Cardiac septum (tissue), 1 donor: ENCODE measurements at regions not wholly inside any gene's neighbourhood (a gene's known extent, or its start where the extent isn't known, plus 50 kb on each side); places are given as distances from the start of the nearest gene placed in this dataset.
"Not testable (repeated sequence)": the region's sequence is repeated elsewhere in the genome, so short reads cannot be mapped to it uniquely, and the experiment has no call there.

Source experiments
- DNase-seq: peaks from one replicate; pipeline ENCODE4 v3.0.0-alpha.2; 2020; ENCODE audit warnings: low spot score
- intact Hi-C: fragments of 100-400 bp; cut with DNase I; formaldehyde crosslinking; loops from one replicate; pipeline ENCODE4 v1.14.0; 2022
- donor health status: DM: no; HTN: no; CAD: no.

DNA sequence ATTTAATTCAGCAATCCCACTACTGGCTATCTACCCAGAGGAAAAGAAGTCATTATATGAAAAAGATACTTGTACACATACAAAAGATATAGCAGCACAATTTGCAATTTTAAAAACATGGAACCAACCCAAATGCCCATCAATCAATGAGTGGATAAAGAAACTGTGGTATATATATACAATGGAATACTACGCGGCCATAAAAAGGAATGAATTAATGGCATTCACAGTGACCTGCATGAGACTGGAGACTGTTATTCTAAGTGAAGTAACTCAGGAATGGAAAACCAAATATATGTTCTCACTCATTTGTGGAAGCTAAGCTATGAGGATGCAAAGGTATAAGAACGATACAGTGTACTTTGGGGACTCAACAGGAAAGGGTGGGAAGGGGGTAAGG, 102.8 kb upstream of the KCNMA1 start:
- intact Hi-C loops, DNase-seq: not testable (repeated sequence)

DNA sequence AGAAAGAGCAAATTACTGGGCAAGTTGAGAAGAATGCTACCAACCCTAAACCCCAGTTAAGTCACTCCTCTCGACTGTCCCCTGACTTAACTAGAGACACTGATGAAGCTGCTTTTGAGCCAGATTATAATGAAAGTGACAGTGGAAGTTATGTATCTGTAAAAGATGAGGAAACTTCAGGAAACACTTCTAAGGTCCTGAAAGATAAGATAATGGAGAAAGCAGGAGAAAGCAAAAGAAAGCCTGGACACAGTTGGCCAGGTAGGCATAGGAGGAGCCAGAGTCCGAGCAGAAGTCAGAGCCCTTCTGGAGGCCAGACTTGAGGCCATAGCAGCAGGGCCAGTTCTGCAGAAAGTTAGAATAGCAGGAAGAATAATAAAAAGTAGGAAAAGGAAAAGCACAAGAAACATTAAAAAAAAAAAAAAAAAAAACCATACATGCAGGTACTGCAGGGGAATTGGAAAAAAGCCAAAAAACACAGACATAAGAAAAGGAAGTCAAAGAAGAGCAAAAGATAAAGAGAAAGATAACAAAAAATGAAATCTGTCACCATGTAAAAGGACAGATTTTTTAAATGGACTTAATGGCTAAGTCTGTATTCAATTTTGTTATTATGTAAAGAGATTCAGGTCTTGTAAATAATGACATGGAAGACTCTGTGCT, 101.0 kb upstream of the KCNMA1 start:
- intact Hi-C loops, result no loop called here

DNA sequence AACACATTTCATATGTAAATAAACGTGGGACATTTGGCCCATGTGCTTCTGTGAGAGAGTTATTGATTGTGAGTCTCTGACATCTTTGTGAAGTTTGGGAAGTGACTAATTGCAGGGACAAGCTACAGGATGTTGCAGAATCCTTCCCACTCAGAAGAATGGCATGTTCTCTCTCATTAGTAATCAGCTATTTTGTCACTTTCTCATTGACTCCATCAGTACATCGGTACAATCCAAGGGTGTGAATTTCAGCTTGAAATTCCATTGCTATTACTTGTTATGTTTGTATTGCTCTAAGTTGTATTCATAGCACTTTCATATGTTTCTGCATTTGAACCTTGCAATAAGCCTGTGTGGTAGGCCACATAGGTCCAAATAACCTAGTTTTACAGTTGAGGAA, 100.0 kb upstream of the KCNMA1 start:
- DNase-seq, result no peak
- intact Hi-C loops, result no loop called here

More for the DNA sequence above, 101.0 kb upstream of the KCNMA1 start:
- no peak for DNase-seq

DNA sequence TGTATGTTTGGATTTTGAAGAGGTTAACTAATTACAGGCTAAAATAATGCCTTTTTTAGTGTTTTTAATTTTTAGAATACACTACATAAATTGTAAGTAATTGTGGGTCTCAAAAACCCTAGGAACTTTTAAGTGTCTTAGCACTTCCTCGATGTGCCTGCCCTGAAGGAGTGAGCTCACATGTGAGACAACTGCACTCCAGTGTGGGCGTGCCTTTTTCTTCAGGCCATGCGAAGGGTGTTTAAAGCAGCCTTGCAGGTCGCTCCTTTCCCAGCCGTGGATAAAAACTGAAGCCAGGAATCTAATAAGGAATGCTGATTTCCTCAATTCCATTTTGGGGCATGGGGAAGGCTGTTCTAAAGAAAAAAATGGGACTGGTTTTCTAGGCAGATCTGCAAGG, 97.5 kb upstream of the KCNMA1 start:
- intact Hi-C loops, DNase-seq: not testable (repeated sequence)

DNA sequence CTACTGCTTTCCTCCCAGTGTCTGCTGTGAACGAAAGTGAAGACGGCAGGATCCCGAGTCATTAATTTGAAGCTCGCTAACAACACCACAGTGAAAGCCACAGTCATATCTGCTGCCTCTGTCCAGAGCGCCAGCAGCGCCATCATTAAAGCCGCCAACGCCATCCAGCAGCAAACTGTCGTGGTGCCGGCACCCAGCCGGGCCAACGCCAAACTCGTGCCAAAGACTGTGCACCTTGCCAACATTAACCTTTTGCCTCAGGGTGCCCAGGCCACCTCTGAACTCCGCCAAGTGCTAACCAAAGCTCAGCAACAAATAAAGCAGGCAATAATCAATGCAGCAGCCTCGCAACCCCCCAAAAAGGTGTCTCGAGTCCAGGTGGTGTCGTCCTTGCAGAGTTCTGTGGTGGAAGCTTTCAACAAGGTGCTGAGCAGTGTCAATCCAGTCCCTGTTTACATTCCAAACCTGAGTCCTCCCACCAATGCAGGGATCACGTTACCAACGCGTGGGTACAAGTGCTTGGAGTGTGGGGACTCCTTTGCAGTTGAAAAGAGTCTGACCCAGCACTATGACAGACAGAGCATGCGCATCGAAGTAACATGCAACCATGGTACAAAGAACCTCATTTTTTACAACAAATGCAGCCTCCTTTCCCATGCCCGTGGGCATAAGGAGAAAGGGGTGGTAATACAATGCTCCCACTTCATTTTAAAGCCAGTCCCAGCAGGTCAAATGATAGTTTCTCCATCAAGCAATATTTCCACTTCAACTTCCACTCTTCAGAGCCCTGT, 94.8 kb upstream of the KCNMA1 start:
- intact Hi-C loops, result no loop called here
- DNase-seq, result no peak

DNA sequence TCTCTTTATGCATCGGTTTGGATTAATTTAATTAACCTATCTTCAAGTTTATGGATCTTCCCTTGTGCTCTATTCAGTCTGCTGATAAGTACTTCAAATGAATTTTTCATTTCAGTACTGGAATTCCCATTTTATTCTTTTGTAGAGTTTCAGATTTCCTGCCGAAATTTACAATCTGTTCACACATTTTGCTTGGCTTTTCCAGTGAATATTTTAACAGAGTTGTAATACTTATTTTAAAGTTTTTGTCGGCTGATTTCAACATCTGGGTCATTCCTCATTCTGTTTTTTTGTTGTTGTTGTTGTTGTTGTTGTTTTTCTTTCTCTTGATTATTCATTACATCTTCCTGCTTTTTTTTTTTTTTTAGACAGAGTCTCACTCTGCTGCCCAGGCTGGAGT, 89.9 kb upstream of the KCNMA1 start:
- DNase-seq, result no peak
- intact Hi-C loops, result no loop called here

DNA sequence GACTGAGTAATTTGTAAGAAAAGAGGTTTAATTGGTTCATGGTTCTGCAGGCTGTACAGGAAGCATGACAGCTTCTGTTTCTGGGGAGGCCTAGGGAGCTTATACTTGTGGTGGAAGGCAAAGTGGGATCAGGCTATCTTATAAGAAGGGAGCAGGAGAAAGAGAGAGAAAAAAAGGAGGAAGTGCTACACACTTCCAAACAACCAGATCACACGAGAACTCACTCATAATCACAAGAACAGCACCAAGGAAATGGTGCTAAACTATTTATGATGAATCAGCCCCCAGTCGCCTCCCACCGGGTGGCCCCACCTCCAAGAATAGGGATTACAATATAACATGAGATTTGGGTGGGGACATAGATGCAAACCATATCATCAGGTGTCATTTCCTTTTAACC, 89.1 kb upstream of the KCNMA1 start:
- intact Hi-C loops, result no loop called here
- no peak for DNase-seq

DNA sequence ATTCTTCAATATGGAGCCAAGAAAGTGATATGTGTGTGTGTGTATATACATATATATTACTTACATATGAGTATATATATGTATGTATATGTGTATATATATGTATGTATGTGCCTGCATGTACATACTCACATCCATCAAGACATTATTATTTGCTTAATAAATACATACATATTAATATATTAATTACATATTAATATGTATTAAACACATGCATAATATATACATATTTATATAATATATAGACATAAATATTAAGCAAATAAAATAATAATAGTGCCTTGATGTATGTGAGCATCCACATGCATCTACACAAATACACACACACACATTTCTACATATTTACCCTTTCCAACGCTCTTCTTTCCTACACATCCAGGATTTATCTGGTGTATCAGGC, 88.7 kb upstream of the KCNMA1 start:
- no peak for DNase-seq

DNA sequence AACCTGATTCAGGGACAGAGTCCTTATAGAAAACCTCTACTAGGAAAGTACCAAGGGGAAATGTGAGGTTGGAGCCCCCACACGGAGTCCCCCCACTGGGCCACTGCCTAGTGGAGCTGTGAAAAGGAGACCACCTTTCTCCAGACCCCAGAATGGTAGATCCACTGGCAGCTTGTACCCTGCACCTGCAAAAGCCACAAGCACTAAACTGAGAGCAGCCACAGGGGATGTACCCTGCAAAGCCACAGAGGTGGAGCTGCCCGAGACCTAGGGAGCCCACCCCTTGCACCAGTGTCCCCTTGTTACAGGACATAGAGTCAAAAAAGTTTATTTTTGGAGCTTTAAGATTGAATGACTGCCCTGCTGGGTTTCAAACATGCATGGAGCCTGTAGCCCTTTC, 87.2 kb upstream of the KCNMA1 start:
- DNase-seq, result no peak
- intact Hi-C loops, result no loop called here

More for the DNA sequence above, 88.7 kb upstream of the KCNMA1 start:
- intact Hi-C loops, result no loop called here

DNA sequence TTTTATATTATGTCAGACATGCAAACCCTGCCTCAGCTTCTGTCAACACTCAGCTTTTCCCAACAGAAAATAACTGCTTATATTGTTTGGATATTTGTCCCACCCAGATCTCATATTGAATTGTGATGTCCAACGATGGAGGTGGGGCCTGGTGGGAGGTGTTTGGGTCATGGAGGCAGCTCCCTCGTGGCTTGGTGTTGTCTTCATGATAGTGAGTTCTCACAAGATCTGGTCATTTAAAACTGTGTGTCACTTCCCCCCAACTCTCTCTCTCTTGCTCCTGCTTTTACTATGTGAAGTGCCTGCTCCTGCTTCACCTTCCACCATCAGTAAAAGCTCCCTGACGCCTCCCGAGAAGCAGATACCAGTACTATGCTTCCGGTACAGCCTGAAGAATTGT, 85.8 kb upstream of the KCNMA1 start:
- intact Hi-C loops, result no loop called here
- no peak for DNase-seq

DNA sequence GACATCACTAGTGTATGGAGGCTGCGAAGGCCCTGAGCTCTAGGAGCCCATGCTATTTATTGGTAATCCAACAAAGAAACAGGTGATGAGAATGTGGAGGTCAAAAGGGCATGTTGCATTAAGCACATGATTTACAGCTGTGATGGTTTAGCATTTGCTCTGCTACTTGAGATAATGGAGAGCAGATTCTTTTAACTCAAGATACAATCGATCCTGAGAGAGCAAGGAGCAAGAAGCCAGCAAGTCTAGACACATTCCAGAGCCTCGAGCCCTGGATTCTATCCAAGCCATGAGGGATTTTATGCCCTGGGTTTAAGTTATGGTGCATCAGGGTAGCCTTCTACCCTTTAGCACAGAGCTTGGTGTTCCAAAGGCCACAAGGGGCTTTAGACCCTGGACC, 85.3 kb upstream of the KCNMA1 start:
- DNase-seq, intact Hi-C loops: not testable (repeated sequence)

DNA sequence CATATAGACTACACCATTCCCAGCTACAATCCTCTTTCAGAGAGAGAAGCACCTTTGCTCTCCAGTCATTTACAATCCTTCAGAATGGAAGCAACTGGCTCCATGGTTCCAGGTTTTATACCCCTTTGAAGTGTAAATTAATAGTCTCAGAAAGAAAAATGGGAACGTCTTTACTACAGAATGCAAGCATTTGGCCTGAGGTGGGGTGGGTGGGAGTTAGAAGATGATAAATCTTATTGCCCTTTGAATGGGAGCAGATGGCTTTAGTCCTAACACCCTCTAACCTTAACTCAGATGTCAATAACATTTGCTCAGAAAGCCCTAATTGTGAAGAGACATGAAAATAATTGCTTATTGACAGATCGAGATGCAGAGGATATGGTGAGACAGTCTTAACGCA, 84.2 kb upstream of the KCNMA1 start:
- intact Hi-C loops, result no loop called here
- DNase-seq, result no peak

DNA sequence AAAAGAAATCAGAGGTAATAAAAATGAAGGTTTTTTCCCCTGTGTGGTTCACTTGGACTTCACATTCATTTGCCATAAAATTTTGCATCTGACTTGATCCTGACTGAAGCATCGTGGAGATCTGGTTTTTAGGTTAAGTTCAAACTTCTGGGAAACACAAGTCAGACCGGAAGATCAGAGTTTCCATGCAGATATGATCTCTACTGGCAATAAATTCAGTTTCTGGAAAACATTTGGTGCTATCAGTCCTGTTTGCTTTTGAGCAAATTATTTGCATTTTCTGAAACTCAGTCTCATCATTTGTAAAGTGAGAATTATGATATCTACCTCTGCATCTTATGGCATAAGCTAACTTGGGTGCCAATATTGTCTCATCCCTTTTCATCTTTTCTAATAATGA, 81.3 kb upstream of the KCNMA1 start:
- DNase-seq, result no peak
- intact Hi-C loops, result no loop called here

DNA sequence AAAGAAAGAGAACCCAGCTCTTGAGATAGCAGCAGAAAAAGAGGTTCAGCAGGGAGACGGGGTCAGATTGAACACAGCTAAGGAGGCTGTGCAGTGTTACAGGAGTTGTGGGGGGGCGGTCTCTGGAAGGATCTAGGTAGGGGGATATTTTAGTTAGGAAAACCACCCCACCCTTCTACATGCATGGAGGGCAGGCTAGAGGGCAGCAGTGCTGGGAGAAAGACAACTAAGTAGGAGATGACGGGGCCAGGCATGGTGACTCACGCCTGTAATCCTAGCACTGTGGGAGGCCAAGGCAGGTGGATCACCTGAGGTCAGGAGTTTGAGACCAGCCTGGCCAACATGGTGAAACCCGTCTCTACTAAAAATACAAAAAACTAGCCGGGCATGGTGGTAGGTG, 80.7 kb upstream of the KCNMA1 start:
- intact Hi-C loops, DNase-seq: not testable (repeated sequence)

DNA sequence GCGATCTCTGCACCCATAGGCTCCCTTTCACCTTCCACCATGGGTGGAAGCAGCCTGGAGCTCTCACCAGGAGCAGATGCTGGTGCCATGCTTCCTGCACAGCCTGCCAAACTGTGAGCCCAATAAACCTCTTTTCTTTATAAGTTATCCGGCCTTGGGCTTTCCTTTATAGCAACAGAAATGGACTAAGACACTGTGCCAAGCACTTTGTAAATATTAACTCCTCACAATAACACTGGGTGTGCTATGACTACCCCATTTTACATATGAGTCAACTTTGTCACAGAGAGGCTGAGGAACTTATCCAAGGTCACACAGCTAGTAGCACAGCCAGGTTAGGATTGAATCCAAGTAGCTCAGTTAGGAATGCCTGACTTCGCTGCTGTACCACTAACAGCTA, 79.7 kb upstream of the KCNMA1 start:
- no peak for DNase-seq

DNA sequence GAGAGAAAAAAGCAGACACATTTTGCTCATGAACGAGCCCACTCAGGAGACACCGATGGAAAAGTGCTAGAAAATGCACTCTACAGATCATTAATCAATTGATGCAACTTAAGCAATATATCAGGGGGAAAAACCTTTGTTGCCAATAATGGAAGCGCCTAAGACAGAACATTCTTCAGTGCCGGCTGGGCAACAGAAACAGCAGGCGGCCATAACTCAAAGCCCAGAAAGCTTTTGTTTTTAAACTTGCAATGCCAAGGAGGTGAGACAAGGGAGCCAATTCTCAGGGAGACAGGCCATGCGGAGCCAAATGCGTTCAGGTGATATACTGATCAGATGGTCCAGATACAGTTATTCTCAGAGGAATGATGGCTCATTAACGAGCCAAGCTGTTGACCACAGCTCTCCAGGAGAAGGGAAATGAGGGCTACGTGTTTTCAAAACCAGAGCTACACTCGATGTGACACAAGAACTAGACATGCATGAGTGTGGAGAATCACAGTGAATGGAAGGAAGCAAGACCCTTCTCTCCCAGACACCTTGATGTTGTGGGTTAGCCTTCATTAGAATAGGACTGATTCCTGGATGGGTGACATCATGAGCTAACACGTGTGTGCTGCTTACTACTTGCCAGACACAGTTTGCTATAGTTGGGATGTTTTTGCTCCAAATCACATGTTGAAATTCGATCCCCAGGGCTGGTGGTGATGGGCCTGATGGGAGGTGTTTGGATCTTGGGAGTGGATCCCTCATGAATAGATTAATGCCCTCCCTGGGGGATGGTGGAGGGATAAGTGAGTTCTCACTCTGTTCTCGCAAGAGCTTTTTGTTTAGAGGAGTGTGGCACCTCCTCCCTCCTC, 79.1 kb upstream of the KCNMA1 start:
- DNase-seq, result no peak
- intact Hi-C loops, result no loop called here

More for the DNA sequence above, 79.7 kb upstream of the KCNMA1 start:
- intact Hi-C loops, result no loop called here

DNA sequence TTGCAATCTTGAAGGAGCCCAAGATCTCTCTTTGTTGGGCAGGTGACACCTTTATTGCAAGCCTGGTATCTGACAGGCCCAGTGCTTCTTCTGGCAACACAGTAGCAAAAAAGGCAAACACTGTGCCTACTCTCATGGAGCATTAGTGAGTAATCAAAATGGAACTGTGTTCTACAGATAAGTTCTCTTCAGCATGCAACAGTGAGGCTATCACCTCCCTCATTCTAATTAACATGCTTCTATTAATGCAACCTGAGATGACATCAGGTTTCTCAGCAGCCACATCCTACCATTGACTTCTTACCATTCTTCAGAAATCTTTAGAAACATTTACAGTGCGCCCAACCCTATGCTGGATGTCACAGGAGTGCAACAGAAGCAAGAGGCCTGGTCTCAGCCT, 77.9 kb upstream of the KCNMA1 start:
- DNase-seq, result no peak
- intact Hi-C loops, result no loop called here

DNA sequence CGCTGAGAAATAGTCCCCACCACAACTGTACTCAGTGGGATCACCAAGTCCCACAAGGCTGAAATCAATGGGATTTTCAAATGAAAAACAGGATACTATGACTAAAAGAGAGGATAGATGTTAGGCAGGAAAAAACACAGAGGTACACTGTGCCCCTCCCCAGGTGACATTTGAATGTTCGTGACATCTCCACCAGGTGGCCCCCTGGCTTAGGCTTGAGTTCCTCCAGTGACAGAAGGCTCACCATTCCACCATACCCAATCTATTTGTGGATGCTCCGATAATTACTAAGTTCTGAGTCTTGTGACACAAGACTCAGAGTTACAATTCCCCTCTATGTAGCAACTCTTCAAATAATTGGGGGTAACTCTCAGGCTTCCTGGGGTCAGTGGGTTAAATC, 77.5 kb upstream of the KCNMA1 start:
- intact Hi-C loops, result no loop called here
- DNase-seq, result no peak

DNA sequence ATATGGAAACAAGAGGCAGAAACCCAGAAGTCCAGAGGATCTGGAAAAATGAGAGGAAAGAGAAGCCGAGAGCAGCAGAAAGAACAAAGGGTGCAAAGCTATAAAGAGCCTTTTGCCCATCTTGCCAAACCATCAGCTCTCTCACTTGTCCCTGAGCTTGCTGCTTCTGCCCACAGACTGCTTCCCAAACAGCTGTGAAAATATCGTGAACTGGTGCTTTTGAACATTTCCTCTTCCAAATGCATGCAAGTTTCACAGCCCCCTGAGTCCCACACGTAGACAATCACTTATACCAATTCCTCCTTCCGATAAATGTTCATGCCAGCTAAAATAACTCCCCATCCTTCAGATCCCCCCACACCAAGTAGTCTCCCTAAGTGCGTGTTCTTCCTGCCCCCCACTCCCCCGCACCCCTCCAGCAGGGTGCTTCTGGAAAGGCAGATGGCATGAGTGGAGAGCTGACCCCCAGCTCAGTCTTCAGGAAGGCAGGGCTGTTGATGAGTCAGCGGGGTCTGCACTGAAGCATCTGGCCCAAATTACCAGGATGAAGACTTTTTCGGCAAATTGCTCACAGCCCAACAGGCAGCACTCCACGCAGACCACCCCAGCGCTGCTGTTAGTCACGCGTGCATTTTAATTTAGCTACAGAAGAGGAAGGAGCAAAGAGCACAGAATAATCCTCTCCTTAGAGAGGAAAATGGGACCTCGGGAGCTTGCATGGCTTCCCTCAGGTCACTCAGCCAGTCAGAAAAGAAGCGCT, 76.1 kb upstream of the KCNMA1 start:
- intact Hi-C loops, result no loop called here
- DNase-seq, result no peak

DNA sequence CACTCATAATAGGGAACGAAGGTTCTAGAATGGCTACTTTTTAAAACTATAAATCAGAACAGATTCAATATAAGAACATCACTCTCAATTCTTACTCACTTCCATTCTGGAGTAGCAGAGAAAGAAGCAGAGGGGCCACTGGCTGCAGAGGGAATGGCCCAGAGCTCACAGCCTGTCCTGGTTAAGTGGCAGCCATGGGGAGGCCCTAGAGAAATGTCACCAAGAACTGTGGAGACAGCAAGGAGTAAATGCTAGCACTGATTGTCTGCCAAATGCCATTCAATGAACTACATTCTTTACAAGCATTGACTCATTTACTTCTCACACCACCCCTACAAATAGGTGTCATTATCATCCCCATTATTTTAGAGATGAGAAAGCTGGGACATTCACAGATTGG, 74.6 kb upstream of the KCNMA1 start:
- intact Hi-C loops, result no loop called here
- no peak for DNase-seq
